SK-N-SH (cell line): ENCODE measurements at regions not wholly inside any gene's neighbourhood (a gene's known extent, or its start where the extent isn't known, plus 50 kb on each side); places are given as distances from the start of the nearest gene placed in this dataset.

ENCODE experiments used
- CTCF ChIA-PET: fragments of 300-600, 350-600 bp; formaldehyde crosslinking; extraction: SDS; loops from one replicate; lab custom pipeline; 2021; lab: Yijun Ruan, JAX
- POLR2A ChIA-PET: fragments of 350-600 bp; sonication (Branson Sonifier 250); formaldehyde crosslinking; extraction: SDS; loops from one replicate; lab custom pipeline; 2020; ENCODE audit warnings: antibody characterized with exemption, inconsistent platforms; lab: Yijun Ruan, JAX
- DNase-seq: peaks from one replicate; pipeline ENCODE4 v3.0.0; 2012
- H2AFZ ChIP-seq: fragments of 200-600 bp; sonication (generic); 2 replicates; pipeline ENCODE4 v1.8.1; 2016; ENCODE audit warnings: antibody characterized with exemption, mild to moderate bottlenecking, low read depth
- H3F3A ChIP-seq: fragments of 200-600 bp; sonication (generic); replicated peaks from 2 replicates; pipeline ENCODE3; 2016; ENCODE audit warnings: antibody characterized with exemption, mild to moderate bottlenecking; ENCODE audit not compliant: insufficient read depth
- H3K27ac ChIP-seq, 2 experiments: fragments of 200-500 bp in 1 of 2; fragments of 200-600 bp in 1 of 2; sonication (Bioruptor generic) in 1 of 2; sonication (generic), shearing (Covaris generic) in 1 of 2; 2 replicates each; pipeline versions ENCODE4 v1.5.1 to v1.6.1; 2014 to 2016; ENCODE audit warnings: low read depth in 2 of 2, inconsistent platforms in 1 of 2, low read length in 1 of 2, mild to moderate bottlenecking in 1 of 2, mixed read lengths in 1 of 2
- H3K27me3 ChIP-seq: fragments of 200-600 bp; sonication (generic), shearing (Covaris generic); 2 replicates; pipeline ENCODE4 v1.6.1; 2016; ENCODE audit warnings: mixed run types; ENCODE audit not compliant: insufficient read depth
- H3K36me3 ChIP-seq, 2 experiments: fragments of 200-500 bp in 1 of 2; fragments of 200-600 bp in 1 of 2; sonication (Bioruptor generic) in 1 of 2; sonication (generic) in 1 of 2; replicated peaks in 1 of 2; 2 replicates each; pipeline versions ENCODE3 to v1.5.1; 2014 to 2016; ENCODE audit warnings: low read length in 1 of 2, mild to moderate bottlenecking in 1 of 2; ENCODE audit not compliant: insufficient read depth in 2 of 2, control insufficient read depth in 1 of 2
- H3K4me1 ChIP-seq, 2 experiments: fragments of 200-500 bp in 1 of 2; fragments of 200-600 bp in 1 of 2; sonication (Bioruptor generic) in 1 of 2; sonication (generic), shearing (Covaris generic) in 1 of 2; 2 replicates each; pipeline versions ENCODE4 v1.5.1 to v1.6.1; 2014 to 2016; ENCODE audit warnings: low read depth in 1 of 2, low read length in 1 of 2, mixed run types in 1 of 2; ENCODE audit not compliant: insufficient read depth in 2 of 2, control insufficient read depth in 1 of 2
- H3K4me2 ChIP-seq: fragments of 200-600 bp; sonication (generic), shearing (Covaris generic); 2 replicates; pipeline ENCODE4 v1.6.1; 2017; ENCODE audit warnings: mixed run types
- H3K4me3 ChIP-seq, 2 experiments: fragments of 200-500 bp in 1 of 2; fragments of 200-600 bp in 1 of 2; sonication (Bioruptor generic) in 1 of 2; sonication (generic), shearing (Covaris generic) in 1 of 2; 2 replicates each; pipeline versions ENCODE4 v1.5.1 to v1.8.1; 2014 to 2016; ENCODE audit warnings: low read depth in 2 of 2, inconsistent platforms in 1 of 2, low read length in 1 of 2, mild to moderate bottlenecking in 1 of 2, mixed read lengths in 1 of 2, moderate library complexity in 1 of 2
- H3K79me2 ChIP-seq: fragments of 200-600 bp; sonication (generic); 2 replicates; pipeline ENCODE4 v1.8.1; 2017; ENCODE audit warnings: mild to moderate bottlenecking; ENCODE audit not compliant: insufficient read depth
- H3K9ac ChIP-seq: fragments of 200-600 bp; sonication (generic); 2 replicates; pipeline ENCODE4 v1.6.1; 2017; ENCODE audit warnings: mixed run types
- H3K9me2 ChIP-seq: fragments of 200-600 bp; sonication (generic); 2 replicates; pipeline ENCODE4 v1.6.1; 2017; ENCODE audit warnings: mixed run types
- H3K9me3 ChIP-seq: fragments of 200-600 bp; sonication (generic); 2 replicates; pipeline ENCODE4 v1.6.1; 2017; ENCODE audit warnings: mixed run types, mild to moderate bottlenecking, moderate library complexity
- H4K20me1 ChIP-seq: fragments of 200-600 bp; sonication (generic); 2 replicates; pipeline ENCODE4 v1.6.1; 2017; ENCODE audit warnings: mild to moderate bottlenecking, mixed run types; ENCODE audit not compliant: insufficient read depth
- CHD2 ChIP-seq: fragments of 150-350 bp; IDR thresholded peaks from 2 replicates; pipeline ENCODE4 v1.6.1; 2018; ENCODE audit warnings: low read length; ENCODE audit not compliant: partially characterized antibody
- FOXM1 ChIP-seq: IDR thresholded peaks from 2 replicates; pipeline ENCODE4 v1.4.0; 2012; ENCODE audit warnings: low read depth, mild to moderate bottlenecking
- GATA2 ChIP-seq: sonication (generic); formaldehyde crosslinking; IDR thresholded peaks from 2 replicates; pipeline ENCODE4 v1.5.0; 2020; ENCODE audit warnings: mild to moderate bottlenecking, missing genetic modification reagents
- NFIC ChIP-seq: IDR thresholded peaks from 2 replicates; pipeline ENCODE4 v1.4.0; 2012; ENCODE audit warnings: borderline replicate concordance
- NRF1 ChIP-seq: IDR thresholded peaks from 2 replicates; pipeline ENCODE4 v1.6.1; 2012; ENCODE audit warnings: low read depth, mild to moderate bottlenecking, low read length
- RAD21 ChIP-seq: IDR thresholded peaks from 2 replicates; pipeline ENCODE4 v1.6.1; 2012; ENCODE audit warnings: mild to moderate bottlenecking, low read length
- RCOR1 ChIP-seq: fragments of 150-350 bp; IDR thresholded peaks from 2 replicates; pipeline ENCODE4 v1.6.1; 2017; ENCODE audit warnings: antibody characterized with exemption, low read length
- SMC3 ChIP-seq: IDR thresholded peaks from 2 replicates; pipeline ENCODE4 v1.6.1; 2012; ENCODE audit warnings: low read depth, low read length, improper control_type of control experiment
- TAF1 ChIP-seq: IDR thresholded peaks from 2 replicates; pipeline ENCODE4 v1.6.1; 2012; ENCODE audit warnings: low read depth, mild to moderate bottlenecking, low read length, moderate library complexity, borderline replicate concordance
- WGBS: methylation state at CpG from one replicate; pipeline ENCODE4 v1.1.6; 2017; ENCODE audit warnings: low lambda C conversion rate; 5-methylcytosine and 5-hydroxymethylcytosine counted together
- TF ChIP-seq, protein P1 (sequence below): IDR thresholded peaks from 2 replicates; pipeline ENCODE4 v1.4.0; 2012; ENCODE audit warnings: low read depth, borderline replicate concordance
- TF ChIP-seq, protein P2 (sequence below): fragments of 150-350 bp; IDR thresholded peaks from 2 replicates; pipeline ENCODE4 v1.6.1; 2016; ENCODE audit warnings: mild to moderate bottlenecking, low read depth, low read length
- TF ChIP-seq, protein P3 (sequence below): IDR thresholded peaks from 2 replicates; pipeline ENCODE4 v1.6.1; 2012; ENCODE audit warnings: mild to moderate bottlenecking, low read depth, low read length, moderate library complexity
- TF ChIP-seq, protein P4 (sequence below): IDR thresholded peaks from 2 replicates; pipeline ENCODE4 v1.4.0; 2012; ENCODE audit warnings: low read depth, borderline replicate concordance

DNA sequence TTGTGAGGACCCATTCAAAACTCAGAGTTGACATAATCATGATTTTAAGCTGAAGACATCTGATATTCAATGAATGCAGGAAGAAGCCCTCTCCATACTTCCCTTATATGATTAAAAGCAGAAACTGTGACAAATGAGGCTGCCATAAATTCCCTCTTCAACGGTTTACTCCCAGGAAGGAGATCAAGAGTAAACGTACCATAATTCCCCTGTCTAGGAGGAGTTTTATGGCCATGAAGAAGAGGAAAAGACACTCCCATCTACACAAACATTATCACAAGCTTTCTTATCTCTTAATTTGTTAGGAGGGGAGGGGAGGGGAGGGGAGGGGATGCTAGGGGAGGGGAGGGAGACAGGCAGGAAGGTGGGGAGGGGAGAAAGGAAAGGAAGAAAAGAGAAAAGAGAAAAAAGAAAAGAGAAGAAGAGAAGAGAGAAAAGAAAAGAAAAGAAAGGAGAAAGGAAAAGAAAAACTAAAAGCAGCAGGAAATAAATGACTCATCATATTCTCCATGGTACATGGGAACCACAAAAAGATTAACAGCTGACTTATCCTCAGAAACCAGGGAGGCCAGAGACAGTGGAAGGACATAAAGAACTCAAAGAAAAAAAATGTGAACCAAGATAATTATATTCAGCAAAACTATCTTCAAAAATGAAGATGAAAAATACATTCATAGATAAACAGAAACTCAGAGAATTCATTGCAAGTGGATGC is 121.6 kb downstream of the ALOX5 start:
- Histone ChIP-seq H3K27me3 (no peaks in the 10 kb centered on the region), H3K4me2 (no peak overlapping the region), H3K4me1 (no peaks in the 10 kb centered on the region; a peak in 1 of 4 replicates), H3F3A (no peaks in the 10 kb centered on the region), H3K36me3 (peaks cover 0 to 3% of the 10 kb centered on the region in 2 experiments), H3K9ac (no peak overlapping the region), H3K9me3 (peaks cover 3% of the 10 kb centered on the region; the same call in 1 of the 2 replicates), H3K9me2 (no peaks in the 10 kb centered on the region), H3K79me2 (no peaks in the 10 kb centered on the region), H2AFZ (no peak overlapping the region), H4K20me1 (no peaks in the 10 kb centered on the region), H3K27ac (no peak overlapping the region), H3K4me3 (no peak overlapping the region)
- WGBS, result 67% methylated on average over 2 of the region's 2 CpGs
- no peak for DNase-seq
- TF ChIP-seq, protein P1, sequence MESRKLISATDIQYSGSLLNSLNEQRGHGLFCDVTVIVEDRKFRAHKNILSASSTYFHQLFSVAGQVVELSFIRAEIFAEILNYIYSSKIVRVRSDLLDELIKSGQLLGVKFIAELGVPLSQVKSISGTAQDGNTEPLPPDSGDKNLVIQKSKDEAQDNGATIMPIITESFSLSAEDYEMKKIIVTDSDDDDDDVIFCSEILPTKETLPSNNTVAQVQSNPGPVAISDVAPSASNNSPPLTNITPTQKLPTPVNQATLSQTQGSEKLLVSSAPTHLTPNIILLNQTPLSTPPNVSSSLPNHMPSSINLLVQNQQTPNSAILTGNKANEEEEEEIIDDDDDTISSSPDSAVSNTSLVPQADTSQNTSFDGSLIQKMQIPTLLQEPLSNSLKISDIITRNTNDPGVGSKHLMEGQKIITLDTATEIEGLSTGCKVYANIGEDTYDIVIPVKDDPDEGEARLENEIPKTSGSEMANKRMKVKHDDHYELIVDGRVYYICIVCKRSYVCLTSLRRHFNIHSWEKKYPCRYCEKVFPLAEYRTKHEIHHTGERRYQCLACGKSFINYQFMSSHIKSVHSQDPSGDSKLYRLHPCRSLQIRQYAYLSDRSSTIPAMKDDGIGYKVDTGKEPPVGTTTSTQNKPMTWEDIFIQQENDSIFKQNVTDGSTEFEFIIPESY, result no peak
- TF ChIP-seq SMC3 (no peak), NRF1 (no peak), GATA2 (CRISPR knock-in tag) (no peak), RAD21 (no peak), TAF1 (no peak), FOXM1 (no peak), RCOR1 (no peak), NFIC (no peak), CHD2 (no peak)
- TF ChIP-seq, protein P2, sequence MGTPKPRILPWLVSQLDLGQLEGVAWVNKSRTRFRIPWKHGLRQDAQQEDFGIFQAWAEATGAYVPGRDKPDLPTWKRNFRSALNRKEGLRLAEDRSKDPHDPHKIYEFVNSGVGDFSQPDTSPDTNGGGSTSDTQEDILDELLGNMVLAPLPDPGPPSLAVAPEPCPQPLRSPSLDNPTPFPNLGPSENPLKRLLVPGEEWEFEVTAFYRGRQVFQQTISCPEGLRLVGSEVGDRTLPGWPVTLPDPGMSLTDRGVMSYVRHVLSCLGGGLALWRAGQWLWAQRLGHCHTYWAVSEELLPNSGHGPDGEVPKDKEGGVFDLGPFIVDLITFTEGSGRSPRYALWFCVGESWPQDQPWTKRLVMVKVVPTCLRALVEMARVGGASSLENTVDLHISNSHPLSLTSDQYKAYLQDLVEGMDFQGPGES, result no peak
- TF ChIP-seq, protein P3, sequence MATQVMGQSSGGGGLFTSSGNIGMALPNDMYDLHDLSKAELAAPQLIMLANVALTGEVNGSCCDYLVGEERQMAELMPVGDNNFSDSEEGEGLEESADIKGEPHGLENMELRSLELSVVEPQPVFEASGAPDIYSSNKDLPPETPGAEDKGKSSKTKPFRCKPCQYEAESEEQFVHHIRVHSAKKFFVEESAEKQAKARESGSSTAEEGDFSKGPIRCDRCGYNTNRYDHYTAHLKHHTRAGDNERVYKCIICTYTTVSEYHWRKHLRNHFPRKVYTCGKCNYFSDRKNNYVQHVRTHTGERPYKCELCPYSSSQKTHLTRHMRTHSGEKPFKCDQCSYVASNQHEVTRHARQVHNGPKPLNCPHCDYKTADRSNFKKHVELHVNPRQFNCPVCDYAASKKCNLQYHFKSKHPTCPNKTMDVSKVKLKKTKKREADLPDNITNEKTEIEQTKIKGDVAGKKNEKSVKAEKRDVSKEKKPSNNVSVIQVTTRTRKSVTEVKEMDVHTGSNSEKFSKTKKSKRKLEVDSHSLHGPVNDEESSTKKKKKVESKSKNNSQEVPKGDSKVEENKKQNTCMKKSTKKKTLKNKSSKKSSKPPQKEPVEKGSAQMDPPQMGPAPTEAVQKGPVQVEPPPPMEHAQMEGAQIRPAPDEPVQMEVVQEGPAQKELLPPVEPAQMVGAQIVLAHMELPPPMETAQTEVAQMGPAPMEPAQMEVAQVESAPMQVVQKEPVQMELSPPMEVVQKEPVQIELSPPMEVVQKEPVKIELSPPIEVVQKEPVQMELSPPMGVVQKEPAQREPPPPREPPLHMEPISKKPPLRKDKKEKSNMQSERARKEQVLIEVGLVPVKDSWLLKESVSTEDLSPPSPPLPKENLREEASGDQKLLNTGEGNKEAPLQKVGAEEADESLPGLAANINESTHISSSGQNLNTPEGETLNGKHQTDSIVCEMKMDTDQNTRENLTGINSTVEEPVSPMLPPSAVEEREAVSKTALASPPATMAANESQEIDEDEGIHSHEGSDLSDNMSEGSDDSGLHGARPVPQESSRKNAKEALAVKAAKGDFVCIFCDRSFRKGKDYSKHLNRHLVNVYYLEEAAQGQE, result no peak
- TF ChIP-seq, protein P4, sequence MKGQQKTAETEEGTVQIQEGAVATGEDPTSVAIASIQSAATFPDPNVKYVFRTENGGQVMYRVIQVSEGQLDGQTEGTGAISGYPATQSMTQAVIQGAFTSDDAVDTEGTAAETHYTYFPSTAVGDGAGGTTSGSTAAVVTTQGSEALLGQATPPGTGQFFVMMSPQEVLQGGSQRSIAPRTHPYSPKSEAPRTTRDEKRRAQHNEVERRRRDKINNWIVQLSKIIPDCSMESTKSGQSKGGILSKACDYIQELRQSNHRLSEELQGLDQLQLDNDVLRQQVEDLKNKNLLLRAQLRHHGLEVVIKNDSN, result no peak
- POLR2A ChIA-PET, result no interaction called here
- CTCF ChIA-PET, result interaction anchor here (0.6 kb wide), 1 partner anchor 777 kb away, joined by 5 read pairs; no protein-coding TSS in a partner anchor
